Upper lobe of right lung (tissue), 1 donor: ENCODE measurements at regions not wholly inside any gene's neighbourhood (a gene's known extent, or its start where the extent isn't known, plus 50 kb on each side); places are given as distances from the start of the nearest gene placed in this dataset.

Experiments used
- ATAC-seq: fragments of 200-7000 bp; cut with Tn5 transposase; one replicate; pipeline ENCODE4 v1.9.1; 2020; ENCODE audit warnings: mild to moderate bottlenecking, moderate library complexity
- DNase-seq: peaks from one replicate; pipeline ENCODE4 v3.0.0-alpha.2; 2020
- H3K27ac ChIP-seq: fragments of 200-600 bp; one replicate; pipeline ENCODE4 v1.8.0; 2022
- H3K27me3 ChIP-seq: fragments of 200-600 bp; one replicate; pipeline ENCODE4 v1.8.0; 2022; ENCODE audit warnings: mild to moderate bottlenecking
- H3K36me3 ChIP-seq: fragments of 200-600 bp; one replicate; pipeline ENCODE4 v1.8.0; 2022
- H3K4me1 ChIP-seq: fragments of 200-600 bp; one replicate; pipeline ENCODE4 v1.8.0; 2022
- H3K4me3 ChIP-seq: fragments of 200-600 bp; one replicate; pipeline ENCODE4 v1.8.0; 2022; ENCODE audit warnings: mild to moderate bottlenecking
- H3K9me3 ChIP-seq: fragments of 200-600 bp; one replicate; pipeline ENCODE4 v1.8.0; 2022
- CTCF ChIP-seq: fragments of 200-600 bp; IDR thresholded peaks from one replicate; pipeline ENCODE4 v1.8.0; 2022; ENCODE audit warnings: antibody characterized with exemption
- intact Hi-C: fragments of 100-400 bp; cut with DNase I; formaldehyde crosslinking; loops from one replicate; pipeline ENCODE4 v1.11.0; 2022
- donor health status: DM: no; HTN: yes; CAD: no; lungs with severe emphysema.

DNA sequence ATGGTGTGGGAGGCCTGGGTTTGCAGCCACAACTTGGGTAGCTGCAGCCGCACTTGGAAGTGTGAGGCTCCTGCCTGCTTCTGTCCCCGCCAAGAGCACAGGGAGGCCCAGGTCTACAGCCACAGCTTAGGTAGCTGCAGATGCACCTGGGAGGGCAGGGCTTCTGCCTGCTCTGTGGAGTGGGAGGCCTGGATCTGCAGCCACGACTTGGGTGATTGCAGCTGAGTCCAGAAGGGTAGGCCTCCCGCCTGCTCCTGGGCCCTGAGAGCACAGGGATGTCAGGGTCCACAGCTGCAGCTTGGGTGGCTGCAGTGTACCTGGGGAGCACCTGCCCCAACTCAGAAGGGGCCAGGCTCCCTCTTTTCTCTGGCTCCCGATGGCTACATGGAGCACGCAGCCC lies 287.3 kb downstream of the AEBP2 start:
- Histone ChIP-seq H3K4me3 (no peak overlapping the region), H3K4me1 (no peaks in the 10 kb centered on the region), H3K36me3 (no peaks in the 10 kb centered on the region), H3K27ac (no peak overlapping the region), H3K27me3 (no peaks in the 10 kb centered on the region), H3K9me3 (no peaks in the 10 kb centered on the region)
- TF ChIP-seq CTCF = no peak
- peak; percentile 22 for ATAC-seq
- no peak for DNase-seq
- intact Hi-C loops = no loop called here

DNA sequence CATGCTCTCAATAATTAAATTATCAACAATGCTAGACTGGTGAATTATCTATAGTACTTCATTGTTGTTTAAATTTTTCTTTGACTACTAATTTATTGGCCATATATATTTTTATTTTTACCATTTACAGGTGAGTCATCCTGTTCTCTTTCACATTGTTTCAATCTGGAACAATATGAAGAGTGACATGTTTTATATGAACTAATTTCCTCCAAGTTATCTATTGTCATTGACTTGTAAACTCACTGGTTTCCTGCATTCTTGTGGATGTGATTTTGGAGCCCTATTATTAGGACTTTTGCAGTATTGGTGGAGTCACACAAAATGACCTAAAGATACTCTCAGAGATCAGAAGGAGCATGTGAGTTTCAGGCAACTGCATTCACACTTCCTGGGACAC lies 297.7 kb downstream of the AEBP2 start:
- intact Hi-C loops = no loop called here
- no peaks in the 10 kb centered on the region for H3K9me3 ChIP-seq
- no peaks in the 10 kb centered on the region for H3K4me1 ChIP-seq
- H3K27ac ChIP-seq = no peak overlapping the region
- H3K27me3 ChIP-seq = no peaks in the 10 kb centered on the region
- ATAC-seq (no peak), DNase-seq (no peak)
- no peak for TF ChIP-seq CTCF
- no peak overlapping the region for H3K4me3 ChIP-seq
- H3K36me3 ChIP-seq = no peaks in the 10 kb centered on the region

DNA sequence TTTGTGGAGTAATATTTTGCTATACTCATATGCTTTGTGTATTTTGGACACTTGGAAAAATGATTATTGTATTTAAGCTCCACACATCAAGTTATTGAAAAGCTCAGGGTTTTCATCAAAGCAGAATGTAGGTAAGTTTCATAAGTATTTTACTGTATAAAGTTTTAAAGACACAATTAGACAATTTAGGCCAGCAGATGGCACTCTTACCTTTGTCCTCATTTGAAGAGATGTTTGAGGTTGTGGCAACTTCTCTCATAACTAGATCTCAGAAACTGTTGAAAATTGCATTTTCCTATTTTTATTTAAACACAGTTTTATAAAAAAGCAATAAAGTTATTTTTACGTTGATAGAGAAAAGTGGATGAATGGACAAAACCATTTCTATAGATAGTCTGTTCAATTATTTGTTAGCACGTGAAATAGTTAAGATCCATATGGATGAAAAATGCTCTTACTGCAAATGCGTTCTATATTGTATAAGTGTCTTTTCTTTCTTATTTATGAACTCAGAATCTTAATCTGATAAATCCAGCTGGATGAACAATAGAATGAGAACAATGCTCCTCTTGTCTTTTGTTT lies 300.0 kb downstream of the AEBP2 start:
- ATAC-seq = peak; percentile 60

GRCh38 chr12:19740472-19741131 lies 301.3 kb downstream of the AEBP2 start:
- ATAC-seq = no peak
- DNase-seq = no peak
- no peak overlapping the region for H3K27ac ChIP-seq

More for the DNA sequence above, 300.0 kb downstream of the AEBP2 start:
- Histone ChIP-seq H3K27ac (no peak overlapping the region), H3K9me3 (no peaks in the 10 kb centered on the region), H3K27me3 (no peaks in the 10 kb centered on the region), H3K4me1 (no peaks in the 10 kb centered on the region), H3K4me3 (no peak overlapping the region), H3K36me3 (no peaks in the 10 kb centered on the region)
- TF ChIP-seq CTCF = peak; percentile 69
- intact Hi-C loops = no loop called here
- DNase-seq = no peak

DNA sequence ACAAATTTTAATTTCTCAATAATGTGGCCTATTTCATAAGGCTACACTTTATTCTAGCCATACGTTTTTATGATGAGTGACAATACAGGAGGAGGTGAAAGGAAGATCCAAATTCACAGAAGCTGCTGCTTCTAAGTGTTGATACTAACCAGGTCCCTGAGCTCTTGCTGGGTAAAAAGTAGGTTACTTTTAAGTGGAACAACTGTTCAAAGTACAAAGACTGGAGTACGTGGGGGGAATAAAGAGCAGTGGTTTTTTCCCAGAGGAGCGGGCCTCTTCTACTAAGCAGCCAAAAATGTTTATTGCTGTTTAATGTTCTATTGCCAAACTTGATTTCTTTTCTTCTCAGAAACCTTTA lies 301.8 kb downstream of the AEBP2 start:
- no peaks in the 10 kb centered on the region for H3K36me3 ChIP-seq
- no peak for ATAC-seq
- no peak overlapping the region for H3K27ac ChIP-seq
- H3K4me1 ChIP-seq = no peaks in the 10 kb centered on the region
- TF ChIP-seq CTCF = no peak
- H3K27me3 ChIP-seq = no peaks in the 10 kb centered on the region
- intact Hi-C loops = no loop called here
- H3K4me3 ChIP-seq = no peak overlapping the region
- no peak for DNase-seq
- H3K9me3 ChIP-seq = no peaks in the 10 kb centered on the region

More at GRCh38 chr12:19740472-19741131, 301.3 kb downstream of the AEBP2 start:
- Histone ChIP-seq H3K27me3 (no peaks in the 10 kb centered on the region), H3K36me3 (no peaks in the 10 kb centered on the region), H3K4me3 (no peak overlapping the region), H3K4me1 (no peaks in the 10 kb centered on the region), H3K9me3 (no peaks in the 10 kb centered on the region)
- intact Hi-C loops = no loop called here
- TF ChIP-seq CTCF = no peak
